ENCODE measurements at regions not wholly inside any gene's neighbourhood (a gene's known extent, or its start where the extent isn't known, plus 50 kb on each side); places are given as distances from the start of the nearest gene placed in this dataset.

DNA sequence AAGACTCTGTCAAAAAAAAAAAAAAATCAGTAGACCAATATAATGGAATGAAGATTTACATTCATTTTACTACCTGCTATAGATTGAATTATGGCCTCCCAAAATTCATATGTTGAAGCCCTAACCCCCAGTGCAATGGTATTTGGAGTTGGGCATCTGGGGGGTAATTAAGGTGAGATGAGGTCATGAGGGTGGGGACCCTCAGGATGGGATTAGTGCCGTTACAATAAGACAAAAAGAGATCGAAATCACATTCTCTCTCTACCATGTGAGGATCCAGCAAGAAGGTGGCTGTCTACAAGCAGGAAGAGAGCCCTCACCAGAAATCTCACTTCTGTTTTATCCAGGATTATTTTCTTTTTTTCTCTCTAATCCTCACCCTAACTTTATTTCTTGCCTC is 100.6 kb upstream of the LOC128125822 start:
- Histone ChIP-seq H3K4me3 (no peak overlapping the region), H3K36me3 (no peaks in the 10 kb centered on the region), H3K9me3 (no peaks in the 10 kb centered on the region), H3K27ac (no peak overlapping the region), H3K27me3 (no peaks in the 10 kb centered on the region), H3K4me1 (peaks cover 0 to 4% (median 4%) of the 10 kb centered on the region in 3 donors)
- 93 to 95% methylated on average over 2 of the region's 2 CpGs for WGBS, 2 donors
- FAIRE-seq, result no peak
- intact Hi-C loops (cut with DNase I), result no loop called here
- TF ChIP-seq, protein P1, sequence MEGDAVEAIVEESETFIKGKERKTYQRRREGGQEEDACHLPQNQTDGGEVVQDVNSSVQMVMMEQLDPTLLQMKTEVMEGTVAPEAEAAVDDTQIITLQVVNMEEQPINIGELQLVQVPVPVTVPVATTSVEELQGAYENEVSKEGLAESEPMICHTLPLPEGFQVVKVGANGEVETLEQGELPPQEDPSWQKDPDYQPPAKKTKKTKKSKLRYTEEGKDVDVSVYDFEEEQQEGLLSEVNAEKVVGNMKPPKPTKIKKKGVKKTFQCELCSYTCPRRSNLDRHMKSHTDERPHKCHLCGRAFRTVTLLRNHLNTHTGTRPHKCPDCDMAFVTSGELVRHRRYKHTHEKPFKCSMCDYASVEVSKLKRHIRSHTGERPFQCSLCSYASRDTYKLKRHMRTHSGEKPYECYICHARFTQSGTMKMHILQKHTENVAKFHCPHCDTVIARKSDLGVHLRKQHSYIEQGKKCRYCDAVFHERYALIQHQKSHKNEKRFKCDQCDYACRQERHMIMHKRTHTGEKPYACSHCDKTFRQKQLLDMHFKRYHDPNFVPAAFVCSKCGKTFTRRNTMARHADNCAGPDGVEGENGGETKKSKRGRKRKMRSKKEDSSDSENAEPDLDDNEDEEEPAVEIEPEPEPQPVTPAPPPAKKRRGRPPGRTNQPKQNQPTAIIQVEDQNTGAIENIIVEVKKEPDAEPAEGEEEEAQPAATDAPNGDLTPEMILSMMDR (IDR thresholded peaks at IDR 0.05), result no peak
- ATAC-seq, result no peak
- no peak for DNase-seq

DNA sequence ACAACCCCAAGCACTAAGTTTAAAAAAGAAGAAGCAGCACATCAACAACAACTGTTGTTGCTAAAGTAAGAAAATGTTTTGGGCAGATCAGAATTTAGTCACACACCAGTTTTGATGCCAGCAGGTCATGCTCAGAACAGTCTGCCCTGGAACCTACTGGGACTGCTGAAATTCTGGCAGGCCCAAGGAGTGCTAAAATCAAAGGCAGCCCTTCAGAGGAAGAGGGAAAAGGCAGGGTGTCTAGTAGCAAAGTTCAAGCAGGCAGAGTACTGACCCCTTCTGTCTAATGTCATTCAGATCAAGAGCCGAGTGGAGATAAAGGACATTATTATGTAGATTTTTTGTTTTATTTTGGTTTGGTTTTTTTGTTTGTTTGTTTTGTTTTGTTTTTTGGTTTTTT is 96.6 kb upstream of the LOC128125822 start:
- ATAC-seq, result peak in 3 of 4 donors; percentile 45 to 59 (median 46)
- H3K27me3 ChIP-seq, result no peaks in the 10 kb centered on the region
- H3K4me1 ChIP-seq, result no peaks in the 10 kb centered on the region
- no peak for DNase-seq
- H3K9me3 ChIP-seq, result no peaks in the 10 kb centered on the region
- TF ChIP-seq, protein P1 (IDR thresholded peaks at IDR 0.05), result no peak
- H3K36me3 ChIP-seq, result no peaks in the 10 kb centered on the region
- no peak for FAIRE-seq
- intact Hi-C loops (cut with DNase I), result no loop called here
- H3K27ac ChIP-seq, result no peak overlapping the region
- 37 to 49% methylated on average over 1 of the region's 1 CpG for WGBS, 2 donors
- H3K4me3 ChIP-seq, result no peak overlapping the region

DNA sequence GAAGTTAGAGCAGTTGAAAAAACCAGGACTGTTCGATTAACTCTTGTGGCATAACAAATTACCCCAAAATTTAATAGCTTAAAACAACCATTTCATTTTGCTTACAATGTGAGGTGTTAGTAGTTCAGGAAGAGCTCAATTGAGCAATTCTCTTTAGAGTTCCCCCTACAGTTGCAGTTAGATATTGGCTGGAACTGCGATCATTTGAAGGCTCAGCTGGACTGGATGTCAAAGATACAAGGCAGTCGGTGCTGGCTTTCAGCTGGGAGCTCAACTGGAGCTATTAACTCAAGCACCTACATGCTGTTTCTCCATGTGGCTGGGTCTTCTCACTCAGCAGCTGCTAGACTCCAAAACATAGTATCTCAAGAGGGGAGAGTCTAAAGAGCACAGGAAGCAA is 96.0 kb upstream of the LOC128125822 start:
- H3K36me3 ChIP-seq, result no peaks in the 10 kb centered on the region
- FAIRE-seq (no peak), DNase-seq (no peak), ATAC-seq (peak; percentile 64 to 83 (median 69))
- H3K27ac ChIP-seq, result no peak overlapping the region
- TF ChIP-seq, protein P1 (IDR thresholded peaks at IDR 0.05), result no peak
- no peaks in the 10 kb centered on the region for H3K4me1 ChIP-seq
- no peaks in the 10 kb centered on the region for H3K9me3 ChIP-seq
- intact Hi-C loops (cut with DNase I), result no loop called here
- no peaks in the 10 kb centered on the region for H3K27me3 ChIP-seq
- 22 to 34% methylated on average over 3 of the region's 3 CpGs for WGBS, 2 donors
- H3K4me3 ChIP-seq, result no peak overlapping the region

DNA sequence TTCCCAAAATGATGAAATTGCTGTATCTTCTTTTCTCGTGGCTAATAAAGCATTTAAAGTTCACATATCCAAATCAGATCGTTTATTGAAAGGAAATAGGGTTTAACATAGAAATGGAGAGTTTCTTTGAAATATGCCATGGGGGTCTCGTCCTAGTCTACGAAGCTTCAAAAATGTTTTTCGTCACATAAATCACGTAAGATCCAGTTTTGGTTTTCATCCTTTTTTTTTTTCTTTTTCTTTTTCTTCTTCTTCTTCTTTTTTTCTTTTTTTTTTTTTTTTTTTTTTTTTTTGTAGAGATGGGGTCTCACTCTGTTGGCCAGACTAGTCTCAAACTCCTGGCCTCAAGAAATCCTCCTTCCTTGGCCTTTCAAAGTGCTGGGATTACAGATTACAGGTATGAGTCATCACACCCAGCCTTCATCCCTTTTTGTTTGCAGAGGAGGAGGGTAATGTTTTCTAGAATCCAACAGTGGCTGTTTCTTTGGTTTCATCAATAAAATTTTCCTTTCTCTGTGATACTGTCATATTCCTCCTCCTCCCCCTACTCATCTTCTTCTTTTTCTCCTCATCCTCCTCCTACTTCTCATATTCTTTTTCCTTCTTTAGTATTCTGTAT is 94.7 kb upstream of the LOC128125822 start:
- DNase-seq (no peak), FAIRE-seq (no peak), ATAC-seq (peak; percentile 51 to 72 (median 64))
- Histone ChIP-seq H3K4me1 (no peaks in the 10 kb centered on the region), H3K9me3 (no peaks in the 10 kb centered on the region), H3K27ac (no peak overlapping the region), H3K36me3 (no peaks in the 10 kb centered on the region), H3K27me3 (no peaks in the 10 kb centered on the region), H3K4me3 (no peak overlapping the region)
- 90 to 93% methylated on average over 6 of the region's 6 CpGs for WGBS, 2 donors
- intact Hi-C loops (cut with DNase I), result no loop called here
- TF ChIP-seq, protein P1 (IDR thresholded peaks at IDR 0.05), result no peak

DNA sequence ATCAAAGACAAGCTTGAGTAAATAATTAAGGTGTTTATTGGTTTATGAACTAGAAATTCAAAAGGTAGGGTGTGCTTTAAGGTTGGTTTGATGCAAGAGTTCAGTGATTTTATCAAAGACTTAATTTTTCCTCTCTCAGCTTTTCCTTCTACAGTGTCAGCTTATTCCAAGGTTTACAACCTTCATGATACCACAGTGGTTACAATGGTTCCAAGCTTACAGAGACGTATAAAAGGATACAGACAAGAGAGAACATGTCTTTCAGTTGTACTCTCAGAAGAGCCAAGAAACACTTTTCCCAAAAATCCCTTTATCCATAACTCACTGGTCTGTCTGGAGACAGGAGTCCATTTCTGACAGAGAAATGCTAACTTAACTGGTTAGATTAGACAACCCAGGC is 93.5 kb upstream of the LOC128125822 start:
- FAIRE-seq, result no peak
- no peak for ATAC-seq
- H3K27ac ChIP-seq, result no peak overlapping the region
- 82 to 84% methylated on average over 1 of the region's 1 CpG for WGBS, 2 donors
- no peaks in the 10 kb centered on the region for H3K4me1 ChIP-seq
- no peaks in the 10 kb centered on the region for H3K9me3 ChIP-seq
- TF ChIP-seq, protein P1 (IDR thresholded peaks at IDR 0.05), result no peak
- H3K36me3 ChIP-seq, result no peaks in the 10 kb centered on the region
- DNase-seq, result no peak
- H3K27me3 ChIP-seq, result no peaks in the 10 kb centered on the region
- intact Hi-C loops (cut with DNase I), result no loop called here
- H3K4me3 ChIP-seq, result no peak overlapping the region

All from pancreas (tissue), 10 donors.